Astrocyte (in vitro differentiated cells and primary cell): ENCODE measurements at regions not wholly inside any gene's neighbourhood (a gene's known extent, or its start where the extent isn't known, plus 50 kb on each side); places are given as distances from the start of the nearest gene placed in this dataset.

Experiments used
- DNase-seq: peaks from one replicate; pipeline ENCODE4 v3.0.0-alpha.2; 2010; ENCODE audit warnings: low read depth
- FAIRE-seq: peaks from 2 replicates; lab custom pipeline; 2011; peaks lifted over from hg19 to GRCh38; lab: Jason Lieb, UNC
- H2AFZ ChIP-seq: 2 replicates; pipeline ENCODE4 v1.6.0; 2012; ENCODE audit warnings: low read depth, low read length, inconsistent platforms
- H3K27ac ChIP-seq: 2 replicates; pipeline ENCODE4 v1.5.1; 2011; ENCODE audit warnings: low read depth, low read length, inconsistent platforms
- H3K27me3 ChIP-seq: 2 replicates; pipeline ENCODE4 v1.6.0; 2011; ENCODE audit warnings: low read length, inconsistent platforms; ENCODE audit not compliant: insufficient read depth
- H3K36me3 ChIP-seq: 2 replicates; pipeline ENCODE4 v1.5.1; 2011; ENCODE audit warnings: low read length, inconsistent platforms; ENCODE audit not compliant: insufficient read depth
- H3K4me1 ChIP-seq: 2 replicates; pipeline ENCODE4 v1.5.1; 2011; ENCODE audit warnings: low read length, inconsistent platforms; ENCODE audit not compliant: insufficient read depth
- H3K4me2 ChIP-seq: 2 replicates; pipeline ENCODE4 v1.6.0; 2012; ENCODE audit warnings: low read length, inconsistent platforms
- H3K4me3 ChIP-seq: 2 replicates; pipeline ENCODE4 v1.5.1; 2011; ENCODE audit warnings: low read depth, mild to moderate bottlenecking, low read length, inconsistent platforms; ENCODE audit not compliant: insufficient read depth
- H3K79me2 ChIP-seq: 2 replicates; pipeline ENCODE4 v1.6.0; 2012; ENCODE audit warnings: mild to moderate bottlenecking, low read length, inconsistent platforms; ENCODE audit not compliant: insufficient read depth
- H3K9ac ChIP-seq: 2 replicates; pipeline ENCODE4 v1.6.0; 2012; ENCODE audit warnings: mild to moderate bottlenecking, low read length, inconsistent platforms
- H3K9me3 ChIP-seq: 2 replicates; pipeline ENCODE4 v1.5.1; 2012; ENCODE audit warnings: low read depth, mild to moderate bottlenecking, low read length, inconsistent platforms; ENCODE audit not compliant: insufficient read depth
- H4K20me1 ChIP-seq: 2 replicates; pipeline ENCODE4 v1.6.0; 2012; ENCODE audit warnings: low read length, inconsistent platforms; ENCODE audit not compliant: insufficient read depth
- H3K27ac Mint-ChIP-seq: one replicate; pipeline ENCODE4 v1.8.0; 2021; ENCODE audit warnings: mild to moderate bottlenecking, mixed read lengths; ENCODE audit not compliant: unreplicated experiment
- H3K27me3 Mint-ChIP-seq: one replicate; pipeline ENCODE4 v1.8.0; 2021; ENCODE audit warnings: low read depth, mixed read lengths; ENCODE audit not compliant: unreplicated experiment
- H3K36me3 Mint-ChIP-seq: one replicate; pipeline ENCODE4 v1.8.0; 2021; ENCODE audit warnings: low read depth, mixed read lengths; ENCODE audit not compliant: unreplicated experiment
- H3K4me1 Mint-ChIP-seq: one replicate; pipeline ENCODE4 v1.8.0; 2021; ENCODE audit warnings: low read depth, mixed read lengths; ENCODE audit not compliant: unreplicated experiment
- H3K4me3 Mint-ChIP-seq: one replicate; pipeline ENCODE4 v1.8.0; 2021; ENCODE audit warnings: mild to moderate bottlenecking, moderate library complexity, mixed read lengths; ENCODE audit not compliant: unreplicated experiment
- H3K9me3 Mint-ChIP-seq: one replicate; pipeline ENCODE4 v1.8.0; 2021; ENCODE audit warnings: mild to moderate bottlenecking, mixed read lengths; ENCODE audit not compliant: unreplicated experiment
- EZH2 ChIP-seq: IDR thresholded peaks from 2 replicates; pipeline ENCODE4 v1.6.1; 2012; ENCODE audit warnings: mild to moderate bottlenecking, low read length, inconsistent platforms; ENCODE audit not compliant: insufficient read depth
- TF ChIP-seq, protein P1 (sequence below): IDR thresholded peaks from 2 replicates; pipeline ENCODE4 v1.5.1; 2011; ENCODE audit warnings: low read depth, mild to moderate bottlenecking, inconsistent platforms, low read length, moderate library complexity; ENCODE audit not compliant: insufficient read depth

DNA sequence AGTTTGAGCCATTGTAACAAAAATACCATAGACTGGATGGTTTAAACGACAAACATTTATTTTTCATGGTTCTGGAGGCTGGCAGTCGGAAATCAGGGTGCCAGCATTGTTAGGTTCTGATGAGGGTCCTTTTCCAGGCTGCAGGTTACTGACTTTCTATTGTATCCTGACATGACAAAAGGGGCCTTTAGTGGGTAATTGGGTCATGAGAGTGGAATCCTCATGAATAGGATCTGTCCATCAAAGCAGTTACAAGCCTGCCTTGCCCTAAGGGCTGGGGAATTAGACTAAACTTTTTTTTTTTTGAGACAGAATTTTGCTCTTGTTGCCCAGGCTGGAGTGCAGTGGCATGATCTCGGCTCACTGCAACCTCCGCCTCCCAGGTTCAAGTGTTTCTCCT is 347.9 kb upstream of the TSHZ2 start:
- Histone ChIP-seq H3K9me3 (no peaks in the 10 kb centered on the region), H4K20me1 (no peaks in the 10 kb centered on the region), H3K4me2 (no peak overlapping the region), H3K79me2 (no peaks in the 10 kb centered on the region), H3K27ac (no peak overlapping the region), H3K4me3 (no peak overlapping the region), H2AFZ (no peak overlapping the region), H3K4me1 (no peaks in the 10 kb centered on the region), H3K9ac (no peak overlapping the region), H3K36me3 (no peaks in the 10 kb centered on the region), H3K27me3 (no peaks in the 10 kb centered on the region)
- TF ChIP-seq, protein P1, sequence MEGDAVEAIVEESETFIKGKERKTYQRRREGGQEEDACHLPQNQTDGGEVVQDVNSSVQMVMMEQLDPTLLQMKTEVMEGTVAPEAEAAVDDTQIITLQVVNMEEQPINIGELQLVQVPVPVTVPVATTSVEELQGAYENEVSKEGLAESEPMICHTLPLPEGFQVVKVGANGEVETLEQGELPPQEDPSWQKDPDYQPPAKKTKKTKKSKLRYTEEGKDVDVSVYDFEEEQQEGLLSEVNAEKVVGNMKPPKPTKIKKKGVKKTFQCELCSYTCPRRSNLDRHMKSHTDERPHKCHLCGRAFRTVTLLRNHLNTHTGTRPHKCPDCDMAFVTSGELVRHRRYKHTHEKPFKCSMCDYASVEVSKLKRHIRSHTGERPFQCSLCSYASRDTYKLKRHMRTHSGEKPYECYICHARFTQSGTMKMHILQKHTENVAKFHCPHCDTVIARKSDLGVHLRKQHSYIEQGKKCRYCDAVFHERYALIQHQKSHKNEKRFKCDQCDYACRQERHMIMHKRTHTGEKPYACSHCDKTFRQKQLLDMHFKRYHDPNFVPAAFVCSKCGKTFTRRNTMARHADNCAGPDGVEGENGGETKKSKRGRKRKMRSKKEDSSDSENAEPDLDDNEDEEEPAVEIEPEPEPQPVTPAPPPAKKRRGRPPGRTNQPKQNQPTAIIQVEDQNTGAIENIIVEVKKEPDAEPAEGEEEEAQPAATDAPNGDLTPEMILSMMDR, result no peak
- TF ChIP-seq EZH2, result no peak
- Mint-ChIP-seq H3K4me1 (peaks cover 14% of the 10 kb centered on the region), H3K9me3 (peaks cover 2% of the 10 kb centered on the region), H3K27me3 (no peaks in the 10 kb centered on the region), H3K4me3 (no peak overlapping the region), H3K36me3 (no peaks in the 10 kb centered on the region), H3K27ac (no peak overlapping the region)
- DNase-seq (no peak), FAIRE-seq (no peak)

DNA sequence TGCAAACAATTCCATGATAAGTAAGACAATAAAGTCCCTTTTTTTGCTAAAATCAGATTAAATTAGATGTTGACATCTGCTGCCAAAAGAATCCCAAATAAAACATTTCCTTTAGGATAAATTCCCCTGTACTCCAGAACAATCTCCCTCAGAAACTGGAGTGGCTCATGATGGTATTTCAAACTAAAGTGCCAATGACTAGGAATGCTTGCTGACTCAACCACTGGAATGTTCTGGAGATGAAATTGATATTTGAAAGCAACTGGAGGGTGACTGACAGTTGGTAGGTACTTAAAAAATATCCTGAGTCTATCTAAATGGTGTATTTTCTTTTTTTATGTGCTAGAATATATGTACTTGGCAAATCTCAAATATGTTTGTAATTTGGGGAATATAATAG is 350.1 kb upstream of the TSHZ2 start:
- TF ChIP-seq, protein P1, result no peak
- no peak for TF ChIP-seq EZH2
- Mint-ChIP-seq H3K4me3 (no peak overlapping the region), H3K9me3 (peaks cover 2% of the 10 kb centered on the region), H3K36me3 (no peaks in the 10 kb centered on the region), H3K27me3 (no peaks in the 10 kb centered on the region), H3K27ac (no peak overlapping the region), H3K4me1 (peaks cover 14% of the 10 kb centered on the region)
- H3K27ac ChIP-seq, result no peak overlapping the region
- H4K20me1 ChIP-seq, result no peaks in the 10 kb centered on the region
- H3K4me1 ChIP-seq, result no peaks in the 10 kb centered on the region
- no peak overlapping the region for H3K9ac ChIP-seq
- H3K4me2 ChIP-seq, result no peak overlapping the region
- no peaks in the 10 kb centered on the region for H3K36me3 ChIP-seq
- no peaks in the 10 kb centered on the region for H3K27me3 ChIP-seq
- DNase-seq (no peak), FAIRE-seq (peak; percentile 73)
- no peaks in the 10 kb centered on the region for H3K79me2 ChIP-seq
- H3K9me3 ChIP-seq, result no peaks in the 10 kb centered on the region
- no peak overlapping the region for H3K4me3 ChIP-seq
- no peak overlapping the region for H2AFZ ChIP-seq

DNA sequence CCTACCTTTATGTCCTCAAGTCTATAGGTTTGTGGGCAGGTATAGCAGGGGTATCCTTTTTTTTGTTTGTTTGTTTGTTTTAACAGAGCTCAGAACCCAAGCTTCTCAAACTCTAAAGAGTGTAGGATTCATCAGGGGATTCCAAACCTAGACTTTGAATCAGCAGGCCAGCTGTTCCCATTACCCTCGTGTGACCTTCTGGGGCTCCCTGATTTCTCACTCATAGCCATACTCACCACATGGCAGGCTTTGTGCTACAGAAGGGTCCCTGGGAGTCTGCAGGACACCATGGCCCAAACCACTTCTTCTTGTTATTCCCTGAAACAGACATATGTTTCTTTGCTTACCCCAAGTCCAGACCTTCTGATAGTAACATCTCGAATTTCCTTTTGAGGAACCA is 350.8 kb upstream of the TSHZ2 start:
- Histone ChIP-seq H3K36me3 (no peaks in the 10 kb centered on the region), H3K4me1 (no peaks in the 10 kb centered on the region), H3K4me2 (no peak overlapping the region), H3K27ac (no peak overlapping the region), H2AFZ (no peak overlapping the region), H3K9ac (no peak overlapping the region), H4K20me1 (no peaks in the 10 kb centered on the region), H3K4me3 (no peak overlapping the region), H3K79me2 (no peaks in the 10 kb centered on the region), H3K27me3 (no peaks in the 10 kb centered on the region), H3K9me3 (no peaks in the 10 kb centered on the region)
- Mint-ChIP-seq H3K27me3 (no peaks in the 10 kb centered on the region), H3K4me3 (no peak overlapping the region), H3K4me1 (peaks cover 14% of the 10 kb centered on the region), H3K9me3 (peaks cover 2% of the 10 kb centered on the region), H3K36me3 (no peaks in the 10 kb centered on the region), H3K27ac (no peak overlapping the region)
- DNase-seq, result no peak
- FAIRE-seq, result no peak
- TF ChIP-seq EZH2, result no peak
- TF ChIP-seq, protein P1, result no peak
